OCI-LY7 (cell line): ENCODE measurements at regions not wholly inside any gene's neighbourhood (a gene's known extent, or its start where the extent isn't known, plus 50 kb on each side); places are given as distances from the start of the nearest gene placed in this dataset.

Experiments used
- CTCF ChIP-seq: fragments of 200-600 bp; sonication (generic); conservative IDR thresholded peaks from 2 replicates; pipeline ENCODE4 v1.5.1; 2014; ENCODE audit warnings: mild to moderate bottlenecking, antibody characterized with exemption, low read length, moderate library complexity, mixed read lengths
- EZH2phosphoT487 ChIP-seq: fragments of 200-600 bp; sonication (generic); IDR thresholded peaks from 2 replicates; pipeline ENCODE4 v1.6.1; 2018; ENCODE audit warnings: low read depth, borderline replicate concordance, mild to moderate bottlenecking, mixed run types, antibody characterized with exemption, low read length, moderate library complexity, mixed read lengths

DNA sequence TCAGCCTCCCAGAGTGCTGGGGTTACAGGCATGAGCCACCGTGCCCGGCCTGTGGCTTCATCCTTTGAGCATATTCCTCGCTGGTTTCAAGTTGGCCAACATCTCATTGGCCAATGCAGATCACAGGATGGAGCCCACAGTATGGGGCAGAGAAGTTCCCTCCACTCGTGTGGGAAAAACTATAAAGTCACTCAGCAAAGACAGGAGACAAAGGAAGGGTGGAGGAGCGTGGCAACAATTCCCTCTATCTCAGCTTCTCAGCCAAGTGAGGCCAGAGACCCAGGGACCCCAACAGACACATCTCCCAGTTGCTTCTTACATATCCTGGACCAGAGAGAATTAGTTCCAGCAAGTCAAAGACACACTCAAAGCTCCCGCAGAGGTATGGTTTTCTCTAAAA is 184.6 kb upstream of the SOX1 start:
- TF ChIP-seq CTCF (no peak), EZH2phosphoT487 (no peak)
